ENCODE measurements at regions not wholly inside any gene's neighbourhood (a gene's known extent, or its start where the extent isn't known, plus 50 kb on each side); places are given as distances from the start of the nearest gene placed in this dataset.
"Not testable (repeated sequence)": the region's sequence is repeated elsewhere in the genome, so short reads cannot be mapped to it uniquely, and the experiment has no call there.

- 83 to 93% methylated on average over 2 of the region's 2 CpGs for WGBS, 2 donors
- Histone ChIP-seq H3K27ac (ENCODE audit: low read depth in 1 of 2, low read length in 2 of 2) (no peak overlapping the region), H3K4me1 (ENCODE audit: control insufficient read depth in 1 of 2, insufficient read depth in 2 of 2, low read length in 2 of 2) (no peaks in the 10 kb centered on the region), H3K36me3 (ENCODE audit: control insufficient read depth in 1 of 2, insufficient read depth in 2 of 2, low read length in 1 of 2) (peaks cover 0 to 2% of the 10 kb centered on the region in 2 donors), H3K4me3 (ENCODE audit: low read length in 2 of 2) (no peak overlapping the region), H3K9me3 (ENCODE audit: control insufficient read depth, low read length) (no peaks in the 10 kb centered on the region), H3K27me3 (ENCODE audit: control insufficient read depth in 1 of 2, insufficient read depth in 2 of 2, low read length in 1 of 2) (no peaks in the 10 kb centered on the region)
- ATAC-seq (ENCODE audit: low FRiP score) (no peak), DNase-seq (no peak)
- intact Hi-C loops (cut with DNase I), result no loop called here
Measured at GRCh38 chr10:52577047-52577446, 195.5 kb downstream of the MBL2 start.

- no peak for ATAC-seq (ENCODE audit: low FRiP score)
Measured at GRCh38 chr10:52578871-52579405, 193.6 kb downstream of the MBL2 start.

GRCh38 chr10:52581636-52582035 is 190.9 kb downstream of the MBL2 start:
- H3K9me3 ChIP-seq (ENCODE audit: control insufficient read depth, low read length); H3K27me3 ChIP-seq (ENCODE audit: control insufficient read depth in 1 of 2, insufficient read depth in 2 of 2, low read length in 1 of 2); H3K4me1 ChIP-seq (ENCODE audit: control insufficient read depth in 1 of 2, insufficient read depth in 2 of 2, low read length in 2 of 2); intact Hi-C loops (cut with DNase I); H3K4me3 ChIP-seq (ENCODE audit: low read length in 2 of 2); H3K36me3 ChIP-seq (ENCODE audit: control insufficient read depth in 1 of 2, insufficient read depth in 2 of 2, low read length in 1 of 2); DNase-seq; H3K27ac ChIP-seq (ENCODE audit: low read depth in 1 of 2, low read length in 2 of 2); ATAC-seq (ENCODE audit: low FRiP score): not testable (repeated sequence)
- 93 to 97% methylated on average over 2 of the region's 2 CpGs for WGBS, 2 donors

More at GRCh38 chr10:52578871-52579405, 193.6 kb downstream of the MBL2 start:
- no peaks in the 10 kb centered on the region for H3K9me3 ChIP-seq (ENCODE audit: control insufficient read depth, low read length)
- intact Hi-C loops (cut with DNase I), result no loop called here
- DNase-seq, result no peak
- no peak overlapping the region for H3K4me3 ChIP-seq (ENCODE audit: low read length in 2 of 2)
- no peaks in the 10 kb centered on the region for H3K27me3 ChIP-seq (ENCODE audit: control insufficient read depth in 1 of 2, insufficient read depth in 2 of 2, low read length in 1 of 2)
- no peaks in the 10 kb centered on the region for H3K4me1 ChIP-seq (ENCODE audit: control insufficient read depth in 1 of 2, insufficient read depth in 2 of 2, low read length in 2 of 2)
- H3K36me3 ChIP-seq (ENCODE audit: control insufficient read depth in 1 of 2, insufficient read depth in 2 of 2, low read length in 1 of 2), result peaks cover 0 to 2% of the 10 kb centered on the region in 2 donors
- 7 to 11% methylated on average over 5 of the region's 5 CpGs for WGBS, 2 donors
- no peak overlapping the region for H3K27ac ChIP-seq (ENCODE audit: low read depth in 1 of 2, low read length in 2 of 2)

GRCh38 chr10:52583336-52583735 is 189.2 kb downstream of the MBL2 start:
- no peaks in the 10 kb centered on the region for H3K4me1 ChIP-seq (ENCODE audit: control insufficient read depth in 1 of 2, insufficient read depth in 2 of 2, low read length in 2 of 2)
- intact Hi-C loops (cut with DNase I), result no loop called here
- no peaks in the 10 kb centered on the region for H3K9me3 ChIP-seq (ENCODE audit: control insufficient read depth, low read length)
- H3K27ac ChIP-seq (ENCODE audit: low read depth in 1 of 2, low read length in 2 of 2), result no peak overlapping the region
- no peak overlapping the region for H3K4me3 ChIP-seq (ENCODE audit: low read length in 2 of 2)
- H3K27me3 ChIP-seq (ENCODE audit: control insufficient read depth in 1 of 2, insufficient read depth in 2 of 2, low read length in 1 of 2), result no peaks in the 10 kb centered on the region
- ATAC-seq (ENCODE audit: low FRiP score) (no peak), DNase-seq (no peak)
- peaks cover 0 to 2% of the 10 kb centered on the region in 2 donors for H3K36me3 ChIP-seq (ENCODE audit: control insufficient read depth in 1 of 2, insufficient read depth in 2 of 2, low read length in 1 of 2)

- no peak overlapping the region for H3K27ac ChIP-seq (ENCODE audit: low read depth in 1 of 2, low read length in 2 of 2)
- H3K9me3 ChIP-seq (ENCODE audit: control insufficient read depth, low read length), result no peaks in the 10 kb centered on the region
- H3K36me3 ChIP-seq (ENCODE audit: control insufficient read depth in 1 of 2, insufficient read depth in 2 of 2, low read length in 1 of 2), result no peaks in the 10 kb centered on the region
- intact Hi-C loops (cut with DNase I), result no loop called here
- H3K4me3 ChIP-seq (ENCODE audit: low read length in 2 of 2), result no peak overlapping the region
- WGBS, 2 donors, result 96 to 98% methylated on average over 2 of the region's 2 CpGs
- ATAC-seq (ENCODE audit: low FRiP score) (no peak), DNase-seq (no peak)
- no peaks in the 10 kb centered on the region for H3K27me3 ChIP-seq (ENCODE audit: control insufficient read depth in 1 of 2, insufficient read depth in 2 of 2, low read length in 1 of 2)
- H3K4me1 ChIP-seq (ENCODE audit: control insufficient read depth in 1 of 2, insufficient read depth in 2 of 2, low read length in 2 of 2), result no peaks in the 10 kb centered on the region
Measured at GRCh38 chr10:52586710-52587109, 185.9 kb downstream of the MBL2 start.

- intact Hi-C loops (cut with DNase I), result no loop called here
- WGBS, 2 donors, result 60 to 65% methylated on average over 3 of the region's 3 CpGs
- Histone ChIP-seq H3K27me3 (ENCODE audit: control insufficient read depth in 1 of 2, insufficient read depth in 2 of 2, low read length in 1 of 2) (peaks cover 0 to 2% of the 10 kb centered on the region in 2 donors), H3K9me3 (ENCODE audit: control insufficient read depth, low read length) (no peaks in the 10 kb centered on the region), H3K27ac (ENCODE audit: low read depth in 1 of 2, low read length in 2 of 2) (no peak overlapping the region), H3K4me1 (ENCODE audit: control insufficient read depth in 1 of 2, insufficient read depth in 2 of 2, low read length in 2 of 2) (no peaks in the 10 kb centered on the region), H3K36me3 (ENCODE audit: control insufficient read depth in 1 of 2, insufficient read depth in 2 of 2, low read length in 1 of 2) (no peaks in the 10 kb centered on the region), H3K4me3 (ENCODE audit: low read length in 2 of 2) (no peak overlapping the region)
- DNase-seq (no peak), ATAC-seq (ENCODE audit: low FRiP score) (no peak)
Measured at GRCh38 chr10:52597189-52597863, 175.3 kb downstream of the MBL2 start.

- peaks cover 0 to 2% of the 10 kb centered on the region in 2 donors for H3K27me3 ChIP-seq (ENCODE audit: control insufficient read depth in 1 of 2, insufficient read depth in 2 of 2, low read length in 1 of 2)
- no peak for ATAC-seq (ENCODE audit: low FRiP score)
- 82 to 90% methylated on average over 2 of the region's 2 CpGs for WGBS, 2 donors
- no peaks in the 10 kb centered on the region for H3K36me3 ChIP-seq (ENCODE audit: control insufficient read depth in 1 of 2, insufficient read depth in 2 of 2, low read length in 1 of 2)
- no peaks in the 10 kb centered on the region for H3K9me3 ChIP-seq (ENCODE audit: control insufficient read depth, low read length)
- no peaks in the 10 kb centered on the region for H3K4me1 ChIP-seq (ENCODE audit: control insufficient read depth in 1 of 2, insufficient read depth in 2 of 2, low read length in 2 of 2)
- DNase-seq, result no peak
- H3K4me3 ChIP-seq (ENCODE audit: low read length in 2 of 2), result no peak overlapping the region
- intact Hi-C loops (cut with DNase I), result no loop called here
- H3K27ac ChIP-seq (ENCODE audit: low read depth in 1 of 2, low read length in 2 of 2), result no peak overlapping the region
Measured at GRCh38 chr10:52598936-52599335, 173.6 kb downstream of the MBL2 start.

- Histone ChIP-seq H3K9me3 (ENCODE audit: control insufficient read depth, low read length) (no peaks in the 10 kb centered on the region), H3K36me3 (ENCODE audit: control insufficient read depth in 1 of 2, insufficient read depth in 2 of 2, low read length in 1 of 2) (no peaks in the 10 kb centered on the region), H3K4me1 (ENCODE audit: control insufficient read depth in 1 of 2, insufficient read depth in 2 of 2, low read length in 2 of 2) (no peaks in the 10 kb centered on the region), H3K27ac (ENCODE audit: low read depth in 1 of 2, low read length in 2 of 2) (no peak overlapping the region), H3K27me3 (ENCODE audit: control insufficient read depth in 1 of 2, insufficient read depth in 2 of 2, low read length in 1 of 2) (no peaks in the 10 kb centered on the region), H3K4me3 (ENCODE audit: low read length in 2 of 2) (no peak overlapping the region)
- DNase-seq (no peak), ATAC-seq (ENCODE audit: low FRiP score) (no peak)
- intact Hi-C loops (cut with DNase I), result no loop called here
- WGBS, 2 donors, result 59% methylated on average over 5 of the region's 5 CpGs
Measured at GRCh38 chr10:52599551-52600200, 172.9 kb downstream of the MBL2 start.

- H3K9me3 ChIP-seq (ENCODE audit: control insufficient read depth, low read length); H3K27me3 ChIP-seq (ENCODE audit: control insufficient read depth in 1 of 2, insufficient read depth in 2 of 2, low read length in 1 of 2); H3K4me3 ChIP-seq (ENCODE audit: low read length in 2 of 2); H3K27ac ChIP-seq (ENCODE audit: low read depth in 1 of 2, low read length in 2 of 2); H3K36me3 ChIP-seq (ENCODE audit: control insufficient read depth in 1 of 2, insufficient read depth in 2 of 2, low read length in 1 of 2); H3K4me1 ChIP-seq (ENCODE audit: control insufficient read depth in 1 of 2, insufficient read depth in 2 of 2, low read length in 2 of 2); ATAC-seq (ENCODE audit: low FRiP score); DNase-seq; intact Hi-C loops (cut with DNase I): not testable (repeated sequence)
Measured at GRCh38 chr10:52604131-52604530, 168.5 kb downstream of the MBL2 start.

Measured in aorta (tissue), 5 donors.